MM.1S (cell line): ENCODE measurements at regions not wholly inside any gene's neighbourhood (a gene's known extent, or its start where the extent isn't known, plus 50 kb on each side); places are given as distances from the start of the nearest gene placed in this dataset.

Experiments used
- EZH2 ChIP-seq: fragments of 300-600 bp; sonication (generic); optimal IDR thresholded peaks from 2 replicates; pipeline ENCODE3; 2017; ENCODE audit warnings: low read depth, mild to moderate bottlenecking, antibody characterized with exemption, low read length, mixed read lengths
- TF ChIP-seq, protein P1 (sequence below): fragments of 300-600 bp; sonication (generic); IDR thresholded peaks from 2 replicates; pipeline ENCODE4 v1.5.1; 2016; ENCODE audit warnings: antibody characterized with exemption, low read length, mixed read lengths

DNA sequence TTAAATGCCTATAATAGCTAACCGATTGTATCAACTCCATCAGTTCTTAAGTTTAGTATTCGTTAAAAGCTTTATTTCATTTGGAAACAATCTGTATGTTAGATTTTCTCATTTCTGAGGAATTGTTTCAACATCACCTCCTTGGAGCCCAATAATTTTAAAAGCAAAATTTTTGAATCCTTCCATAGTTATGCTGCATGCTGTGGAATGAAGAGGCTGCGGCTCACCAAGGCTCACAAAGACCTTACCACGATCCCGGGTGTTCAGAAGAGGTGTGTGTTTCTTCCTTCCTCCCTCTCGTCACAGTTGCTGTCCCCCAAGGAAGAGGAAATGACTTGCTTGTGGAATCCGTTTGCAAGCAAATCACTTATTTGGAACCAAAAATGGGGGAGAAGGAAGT lies 143.8 kb downstream of the FGF1 start:
- TF ChIP-seq, protein P1, sequence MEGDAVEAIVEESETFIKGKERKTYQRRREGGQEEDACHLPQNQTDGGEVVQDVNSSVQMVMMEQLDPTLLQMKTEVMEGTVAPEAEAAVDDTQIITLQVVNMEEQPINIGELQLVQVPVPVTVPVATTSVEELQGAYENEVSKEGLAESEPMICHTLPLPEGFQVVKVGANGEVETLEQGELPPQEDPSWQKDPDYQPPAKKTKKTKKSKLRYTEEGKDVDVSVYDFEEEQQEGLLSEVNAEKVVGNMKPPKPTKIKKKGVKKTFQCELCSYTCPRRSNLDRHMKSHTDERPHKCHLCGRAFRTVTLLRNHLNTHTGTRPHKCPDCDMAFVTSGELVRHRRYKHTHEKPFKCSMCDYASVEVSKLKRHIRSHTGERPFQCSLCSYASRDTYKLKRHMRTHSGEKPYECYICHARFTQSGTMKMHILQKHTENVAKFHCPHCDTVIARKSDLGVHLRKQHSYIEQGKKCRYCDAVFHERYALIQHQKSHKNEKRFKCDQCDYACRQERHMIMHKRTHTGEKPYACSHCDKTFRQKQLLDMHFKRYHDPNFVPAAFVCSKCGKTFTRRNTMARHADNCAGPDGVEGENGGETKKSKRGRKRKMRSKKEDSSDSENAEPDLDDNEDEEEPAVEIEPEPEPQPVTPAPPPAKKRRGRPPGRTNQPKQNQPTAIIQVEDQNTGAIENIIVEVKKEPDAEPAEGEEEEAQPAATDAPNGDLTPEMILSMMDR, result no peak
- no peak for TF ChIP-seq EZH2
